ENCODE measurements at regions not wholly inside any gene's neighbourhood (a gene's known extent, or its start where the extent isn't known, plus 50 kb on each side); places are given as distances from the start of the nearest gene placed in this dataset.
"Not testable (repeated sequence)": the region's sequence is repeated elsewhere in the genome, so short reads cannot be mapped to it uniquely, and the experiment has no call there.

DNA sequence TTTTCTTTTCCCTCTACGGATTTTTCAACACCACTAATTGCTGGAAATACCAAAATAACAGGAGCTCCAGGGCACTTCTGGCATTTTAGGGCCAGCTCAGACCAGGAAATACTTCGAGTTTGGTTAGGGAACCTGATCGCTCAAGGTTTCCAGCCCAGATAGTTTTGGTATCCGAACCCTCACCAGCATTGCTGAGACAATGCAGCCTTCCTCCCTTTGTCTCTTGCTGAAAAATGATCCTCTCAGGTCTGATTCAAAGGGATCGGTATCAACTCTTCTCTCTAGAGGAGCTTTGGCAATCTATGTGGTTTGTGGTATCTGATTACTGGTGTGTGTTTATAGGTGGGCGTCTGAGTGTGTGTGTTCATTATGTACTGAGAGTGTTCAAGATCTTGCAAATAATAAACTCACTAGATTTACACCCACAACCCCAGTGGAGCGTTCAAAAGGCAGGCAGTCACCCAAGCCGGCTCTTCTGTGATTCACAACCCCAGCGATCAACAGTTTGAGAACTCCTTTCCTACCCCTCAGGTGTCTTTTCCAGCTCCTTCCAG is 122.8 kb upstream of the EGFLAM start:
- H3K36me3 Mint-ChIP-seq (ENCODE audit: low read depth) = no peaks in the 10 kb centered on the region
- no peak for TF ChIP-seq CTCF (IDR thresholded peaks at IDR 0.05)
- H3K27me3 Mint-ChIP-seq (ENCODE audit: insufficient read depth) = peaks cover 23% of the 10 kb centered on the region
- no peaks in the 10 kb centered on the region for H3K4me1 Mint-ChIP-seq (ENCODE audit: low read depth)
- peaks cover 4% of the 10 kb centered on the region; the same call in 1 of the 2 replicates for H3K9me3 Mint-ChIP-seq
- no peak overlapping the region for H3K4me3 Mint-ChIP-seq
- no peak for DNase-seq
- no peak overlapping the region for H3K27ac Mint-ChIP-seq

DNA sequence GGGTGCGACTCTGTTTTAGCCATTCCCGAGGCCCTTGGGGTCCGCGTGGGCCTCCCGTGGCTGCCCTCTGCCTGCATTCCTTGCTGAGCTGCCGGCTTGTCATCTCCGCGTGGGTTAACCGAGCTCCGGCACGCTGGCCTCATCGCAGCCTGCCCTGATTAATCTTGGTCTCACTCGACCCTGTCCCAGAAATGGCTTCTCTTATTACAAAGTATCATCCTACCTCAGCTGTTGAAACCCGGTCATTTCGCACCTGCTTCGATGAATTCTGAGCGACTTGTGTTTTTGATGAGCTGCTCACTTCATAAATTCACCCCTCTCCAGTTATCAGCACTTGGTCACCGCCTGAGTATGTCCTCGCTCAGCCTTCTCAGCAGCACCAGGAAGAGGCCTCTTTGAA is 123.5 kb upstream of the EGFLAM start:
- no peak for TF ChIP-seq CTCF (IDR thresholded peaks at IDR 0.05)
- Mint-ChIP-seq H3K4me3 (no peak overlapping the region), H3K27me3 (ENCODE audit: insufficient read depth) (peaks cover 24% of the 10 kb centered on the region), H3K4me1 (ENCODE audit: low read depth) (no peaks in the 10 kb centered on the region), H3K9me3 (peaks cover 4% of the 10 kb centered on the region; the same call in 1 of the 2 replicates), H3K36me3 (ENCODE audit: low read depth) (no peaks in the 10 kb centered on the region), H3K27ac (no peak overlapping the region)
- DNase-seq = no peak

GRCh38 chr5:38134294-38134693 is 124.1 kb upstream of the EGFLAM start:
- not testable (repeated sequence) for H3K36me3 Mint-ChIP-seq (ENCODE audit: low read depth); H3K27ac Mint-ChIP-seq; DNase-seq; H3K4me3 Mint-ChIP-seq; H3K4me1 Mint-ChIP-seq (ENCODE audit: low read depth); H3K9me3 Mint-ChIP-seq
- peaks cover 24% of the 10 kb centered on the region for H3K27me3 Mint-ChIP-seq (ENCODE audit: insufficient read depth)

DNA sequence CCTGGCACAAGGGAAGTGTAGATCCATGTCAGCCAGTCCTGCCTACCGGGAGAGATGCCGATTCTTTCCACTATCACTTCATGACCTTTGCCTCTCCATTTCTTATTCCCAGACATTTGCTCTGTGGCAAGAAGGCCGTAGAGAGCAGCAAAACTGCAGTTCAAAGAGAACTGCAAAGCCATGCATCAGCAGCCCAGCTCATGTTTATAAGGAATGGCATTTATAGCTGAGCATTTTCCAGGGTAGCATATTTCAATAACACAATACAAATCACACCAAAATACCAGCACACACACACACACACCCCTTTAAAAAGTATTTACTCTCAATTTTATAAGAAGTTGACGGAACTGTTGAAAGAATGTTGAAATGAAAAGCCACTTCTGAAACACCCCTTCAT is 126.7 kb upstream of the EGFLAM start:
- Mint-ChIP-seq H3K27ac (no peak overlapping the region), H3K27me3 (ENCODE audit: insufficient read depth) (peaks cover 27% of the 10 kb centered on the region), H3K36me3 (ENCODE audit: low read depth) (no peaks in the 10 kb centered on the region), H3K9me3 (peaks cover 4% of the 10 kb centered on the region; the same call in 1 of the 2 replicates), H3K4me3 (no peak overlapping the region), H3K4me1 (ENCODE audit: low read depth) (no peaks in the 10 kb centered on the region)
- TF ChIP-seq CTCF (IDR thresholded peaks at IDR 0.05) = no peak
- no peak for DNase-seq

GRCh38 chr5:38124321-38124720 is 134.0 kb upstream of the EGFLAM start:
- no peak overlapping the region for H3K4me3 Mint-ChIP-seq
- H3K36me3 Mint-ChIP-seq (ENCODE audit: low read depth) = no peaks in the 10 kb centered on the region

DNA sequence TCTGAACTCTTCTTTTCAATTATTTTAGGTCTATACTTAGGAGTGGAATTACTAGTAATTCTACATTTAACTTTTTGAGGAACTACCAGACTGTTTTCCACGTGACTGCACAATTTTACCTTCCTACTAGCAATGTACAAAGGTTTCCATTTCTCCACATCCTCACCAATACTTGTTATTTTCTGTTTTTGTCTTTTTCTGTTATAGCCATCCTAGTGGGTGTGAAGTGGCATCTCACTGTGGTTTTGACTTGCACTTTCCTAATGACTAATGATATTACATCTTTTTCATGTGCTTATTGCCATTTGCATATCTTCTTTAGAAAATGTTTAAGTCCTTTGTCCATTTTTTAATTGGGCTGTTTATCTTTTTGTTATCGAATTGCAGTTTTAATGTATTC is 136.9 kb upstream of the EGFLAM start:
- Mint-ChIP-seq H3K27me3 (ENCODE audit: insufficient read depth) (no peaks in the 10 kb centered on the region; the same call in 1 of the 2 replicates), H3K4me3 (no peak overlapping the region), H3K27ac (no peak overlapping the region), H3K4me1 (ENCODE audit: low read depth) (no peaks in the 10 kb centered on the region; the same call in 1 of the 2 replicates), H3K36me3 (ENCODE audit: low read depth) (no peaks in the 10 kb centered on the region), H3K9me3 (no peaks in the 10 kb centered on the region)
- TF ChIP-seq CTCF (IDR thresholded peaks at IDR 0.05) = no peak
- DNase-seq = no peak

More at GRCh38 chr5:38124321-38124720, 134.0 kb upstream of the EGFLAM start:
- no peak overlapping the region for H3K27ac Mint-ChIP-seq
- H3K27me3 Mint-ChIP-seq (ENCODE audit: insufficient read depth) = peaks cover 5% of the 10 kb centered on the region; the same call in 1 of the 2 replicates
- no peak for DNase-seq
- no peaks in the 10 kb centered on the region for H3K9me3 Mint-ChIP-seq
- H3K4me1 Mint-ChIP-seq (ENCODE audit: low read depth) = no peaks in the 10 kb centered on the region
- no peak for TF ChIP-seq CTCF (IDR thresholded peaks at IDR 0.05)

Measured in HFFc6 (cell line).